NCI-H2171 treated with DMSO at 0.1 percent for 48 hours (cell line): ENCODE measurements at regions not wholly inside any gene's neighbourhood (a gene's known extent, or its start where the extent isn't known, plus 50 kb on each side); places are given as distances from the start of the nearest gene placed in this dataset.
"Not testable (repeated sequence)": the region's sequence is repeated elsewhere in the genome, so short reads cannot be mapped to it uniquely, and the experiment has no call there.

Experiments
- DNase-seq: peaks from one replicate; lab custom pipeline; 2025; lab: John Stamatoyannopoulos, UW

GRCh38 chr11:19625438-19625837 lies 87.2 kb upstream of the NAV2 start:
- DNase-seq, result no peak

GRCh38 chr11:19617696-19618523 lies 94.7 kb upstream of the NAV2 start:
- no peak for DNase-seq

DNA sequence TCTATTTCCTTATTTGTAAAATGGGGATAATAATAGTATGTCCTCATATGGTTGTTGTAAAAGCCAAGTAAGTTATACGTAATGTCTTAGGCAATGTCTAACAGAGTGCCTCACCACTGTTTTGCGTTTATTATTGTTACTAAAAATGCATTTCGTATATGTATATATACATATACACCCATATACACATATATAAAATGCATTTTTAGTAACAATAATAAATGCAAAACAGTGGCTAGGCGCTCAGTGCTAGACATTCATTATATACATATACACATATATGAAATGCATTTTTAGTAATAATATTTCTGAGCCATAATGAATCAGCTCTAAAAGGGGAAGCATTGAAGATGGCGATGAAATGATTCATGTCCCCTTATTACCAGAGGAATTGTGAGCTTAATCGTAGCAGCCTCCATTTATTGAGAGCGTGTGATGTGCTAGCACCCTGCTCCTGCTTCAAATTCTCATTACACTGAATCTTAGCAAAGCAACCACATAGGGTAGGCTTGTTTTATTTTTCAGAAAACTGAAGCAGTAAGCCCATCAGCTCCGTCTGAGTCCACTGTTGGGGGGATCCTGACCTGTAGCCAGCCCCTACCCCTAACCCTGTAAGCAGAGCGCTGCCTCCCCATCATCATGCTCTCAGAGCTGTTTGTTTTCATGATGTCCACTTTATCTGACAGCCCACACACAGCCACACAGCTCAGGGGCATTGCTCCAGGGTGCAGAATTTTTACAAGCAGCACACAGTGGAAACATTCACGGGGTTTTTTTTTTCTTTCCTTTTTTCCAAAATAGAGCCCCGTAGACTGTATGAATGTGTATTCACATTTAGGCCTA lies 97.1 kb upstream of the NAV2 start:
- no peak for DNase-seq

DNA sequence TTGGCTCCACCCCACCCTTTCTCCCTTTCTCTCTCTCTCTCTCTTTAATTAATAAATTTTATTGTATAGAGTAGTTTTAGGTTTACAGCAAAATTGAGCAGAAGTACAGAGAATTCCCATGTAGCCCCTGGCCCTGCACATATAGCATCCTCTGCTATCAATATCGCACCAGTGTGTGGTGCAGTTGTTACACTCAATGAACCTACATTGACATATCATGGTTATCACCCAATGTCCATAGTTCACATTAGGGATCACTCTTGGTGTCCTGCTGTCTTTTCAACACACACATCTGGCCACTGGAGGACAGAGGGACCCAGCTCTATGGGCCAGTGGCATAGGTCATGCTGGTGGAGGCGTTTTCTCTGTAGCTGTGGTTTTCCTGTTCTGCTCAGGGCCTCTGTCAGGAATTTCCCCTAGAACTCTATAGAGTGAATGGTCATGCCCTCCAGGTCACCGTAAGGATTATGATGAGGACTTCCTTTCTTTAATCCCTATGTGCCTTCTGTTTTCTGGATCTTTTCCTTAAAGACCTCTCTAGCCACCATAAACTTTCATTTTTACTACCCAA lies 98.2 kb upstream of the NAV2 start:
- DNase-seq, result no peak

DNA sequence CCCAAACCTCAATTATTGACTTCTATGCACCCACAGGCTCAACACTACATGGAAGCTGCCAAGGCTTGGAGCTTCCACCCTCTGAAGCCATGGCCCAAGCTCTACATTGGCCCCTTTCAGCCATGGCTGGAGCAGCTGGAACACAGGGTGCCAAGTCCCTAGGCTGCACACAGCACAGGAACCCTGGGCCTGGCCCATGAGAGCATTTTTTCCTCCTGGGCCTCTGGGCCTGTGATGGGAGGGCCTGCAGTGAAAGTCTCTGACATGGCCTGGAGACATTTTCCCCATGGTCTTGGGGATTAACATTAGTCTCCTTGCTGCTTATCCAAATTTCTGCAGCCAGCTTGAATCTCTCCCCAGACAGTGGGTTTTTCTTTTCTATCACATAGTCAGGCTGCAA lies 100.6 kb upstream of the NAV2 start:
- not testable (repeated sequence) for DNase-seq

DNA sequence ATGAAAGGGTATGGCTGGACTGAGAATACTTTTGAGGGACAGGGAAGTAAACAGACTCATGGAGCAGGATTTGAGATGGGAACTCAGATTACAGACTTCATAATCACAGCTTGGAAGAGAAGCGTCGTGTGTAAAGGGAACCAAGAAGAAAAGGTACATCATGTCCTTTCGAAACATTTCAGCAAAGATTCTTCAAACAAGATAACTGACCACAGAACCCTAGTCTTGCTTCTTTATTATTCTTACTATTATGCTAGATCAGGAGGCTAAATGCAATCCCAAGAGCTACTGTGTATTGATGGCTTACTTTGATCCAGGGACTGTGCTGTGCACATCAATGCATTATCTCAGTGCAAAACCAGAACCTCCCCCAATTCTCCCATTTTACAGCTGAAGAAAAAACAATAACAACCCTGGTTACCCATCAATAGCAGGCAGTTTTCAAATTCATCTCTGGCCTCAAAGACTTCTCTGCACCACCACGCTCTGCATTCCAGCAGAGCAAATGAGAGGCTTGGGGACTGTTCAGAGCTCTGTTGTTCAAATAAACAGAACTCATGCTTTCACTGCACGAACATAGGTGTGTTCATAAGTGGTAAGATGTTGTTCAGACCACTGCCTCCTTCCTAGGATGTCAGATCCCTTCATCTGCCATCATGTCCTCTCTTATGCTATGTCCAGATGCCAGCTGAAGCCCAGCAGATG lies 104.8 kb upstream of the NAV2 start:
- DNase-seq, result no peak

DNA sequence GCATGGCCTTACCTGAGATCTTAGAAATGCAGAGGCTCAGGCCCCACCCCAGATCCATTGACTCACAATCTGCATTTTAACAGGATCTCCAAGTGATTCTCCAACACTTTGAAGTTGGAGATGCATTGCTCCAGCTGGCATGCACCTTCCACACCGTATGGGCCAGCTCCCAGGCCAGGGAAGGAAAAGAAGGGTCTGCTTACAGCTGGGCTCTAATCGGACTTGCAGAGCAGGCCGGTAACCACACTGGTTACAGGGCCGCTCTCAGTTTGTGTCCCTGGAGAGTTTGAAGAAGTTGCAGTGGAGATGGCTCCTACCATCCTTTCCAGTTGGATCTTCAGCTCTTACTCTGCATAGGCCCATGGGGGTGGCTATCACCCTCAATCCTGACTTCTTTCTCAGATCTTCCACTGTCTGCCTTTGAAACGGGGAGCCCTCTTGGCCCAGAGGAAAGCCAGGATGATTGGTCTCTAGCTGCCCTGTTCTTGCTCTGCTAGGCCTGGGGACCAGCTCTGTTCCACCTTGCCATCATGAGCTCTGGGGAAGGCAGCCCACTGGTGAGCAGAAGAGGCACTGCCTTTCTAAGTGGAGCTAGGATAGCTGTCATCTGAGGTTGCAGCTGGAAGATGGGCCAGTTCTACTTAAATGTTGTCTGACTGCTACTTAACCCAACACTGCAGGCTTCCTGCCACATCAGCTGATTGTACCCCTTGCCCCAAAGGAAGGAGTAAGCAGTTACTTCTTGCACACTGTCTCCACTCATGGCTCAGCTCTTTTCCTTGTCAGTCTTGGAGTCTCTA lies 105.6 kb upstream of the NAV2 start:
- DNase-seq, result no peak

- DNase-seq, result peak; percentile 49
Observed at GRCh38 chr11:19605520-19606371, 106.9 kb upstream of the NAV2 start.

GRCh38 chr11:19604679-19605375 lies 107.8 kb upstream of the NAV2 start:
- DNase-seq, result no peak

- no peak for DNase-seq
Observed at GRCh38 chr11:19603771-19604170, 108.9 kb upstream of the NAV2 start.

DNA sequence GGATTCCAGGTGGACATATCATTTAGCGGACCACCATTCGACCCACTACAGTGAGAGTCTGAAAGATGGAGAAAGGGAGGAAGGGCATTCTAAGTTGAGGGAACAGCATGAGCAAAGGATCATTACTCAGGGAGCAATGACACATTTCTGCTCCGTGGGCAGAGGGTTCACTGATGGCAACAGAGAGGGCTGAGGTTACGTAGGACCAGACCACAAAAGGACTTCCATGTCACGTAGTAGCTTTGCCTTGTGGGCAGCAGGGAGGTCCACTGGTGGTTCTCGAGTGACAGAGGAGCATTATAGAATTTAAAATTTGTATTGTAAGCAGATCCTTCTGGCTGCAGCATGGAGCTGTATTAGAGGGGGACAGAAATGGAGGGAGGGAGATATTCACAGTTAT lies 109.7 kb upstream of the NAV2 start:
- DNase-seq, result no peak

GRCh38 chr11:19602406-19602805 lies 110.2 kb upstream of the NAV2 start:
- DNase-seq, result no peak

DNA sequence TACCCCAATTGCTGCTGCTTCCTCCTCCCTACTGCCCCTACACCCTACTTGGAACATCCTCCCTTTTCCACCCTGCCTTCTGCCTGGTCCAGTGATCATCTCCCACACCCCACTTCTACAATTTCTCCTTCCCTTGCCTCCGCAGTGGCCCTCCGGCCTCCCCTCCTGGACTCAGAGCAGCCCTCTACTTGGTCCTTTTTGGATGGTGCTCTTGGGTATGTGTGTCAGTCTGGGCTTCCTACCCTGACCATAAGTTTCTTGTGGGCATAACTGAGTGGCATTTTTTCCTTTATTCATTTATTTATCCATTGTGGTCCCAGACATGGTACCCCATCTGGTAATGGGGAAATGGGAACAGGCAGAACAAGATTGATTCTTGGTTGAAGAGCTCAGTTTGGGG lies 111.4 kb upstream of the NAV2 start:
- no peak for DNase-seq

GRCh38 chr11:19599681-19600080 lies 113.0 kb upstream of the NAV2 start:
- no peak for DNase-seq

DNA sequence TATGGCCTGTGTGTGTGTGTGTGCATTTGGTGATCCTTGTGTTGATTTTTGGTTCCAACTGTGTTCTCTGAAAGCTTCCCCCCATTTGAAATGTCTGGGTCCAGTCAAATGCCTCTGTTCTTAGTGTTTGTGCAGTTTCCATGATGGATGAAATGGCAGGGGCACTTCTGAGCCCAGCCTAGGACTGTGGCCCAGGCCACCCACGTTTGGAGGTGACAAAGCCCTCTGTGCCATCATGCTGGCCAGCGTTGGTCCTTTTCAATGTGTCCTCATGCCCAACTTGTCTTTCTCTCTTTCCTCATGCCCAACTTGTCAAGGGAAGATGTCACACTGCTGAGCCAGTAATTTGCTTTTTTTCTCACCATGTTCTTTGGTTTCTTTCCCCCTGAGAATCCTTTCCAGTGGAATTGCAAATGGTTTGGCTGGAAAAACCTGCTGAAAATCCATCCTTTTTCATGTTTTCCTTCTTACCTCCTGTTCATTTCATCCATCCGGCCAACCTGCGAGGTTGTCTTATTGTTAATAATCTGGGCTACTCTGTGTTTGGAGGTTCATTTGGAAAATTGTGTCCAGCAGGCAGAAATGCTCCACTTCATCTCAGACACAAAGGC lies 113.7 kb upstream of the NAV2 start:
- no peak for DNase-seq

DNA sequence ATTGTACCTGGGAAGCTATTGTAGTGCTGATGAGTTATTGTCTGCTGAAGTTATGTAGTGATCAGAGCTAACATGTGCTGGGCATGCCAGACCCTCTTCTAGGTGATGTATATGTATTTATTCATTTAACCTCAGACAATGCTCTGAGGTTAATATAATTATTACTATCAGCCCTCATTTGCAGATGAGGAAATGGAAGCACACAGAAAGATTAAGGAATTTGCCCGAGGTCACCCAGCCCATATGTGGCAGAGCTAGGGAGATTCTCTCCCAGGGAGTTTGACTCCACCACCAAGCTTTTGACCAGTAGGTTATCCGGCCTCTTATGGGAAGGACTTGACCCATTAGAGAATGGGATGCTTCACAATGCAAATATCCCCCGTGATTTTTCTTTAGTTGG lies 114.2 kb upstream of the NAV2 start:
- DNase-seq, result no peak

DNA sequence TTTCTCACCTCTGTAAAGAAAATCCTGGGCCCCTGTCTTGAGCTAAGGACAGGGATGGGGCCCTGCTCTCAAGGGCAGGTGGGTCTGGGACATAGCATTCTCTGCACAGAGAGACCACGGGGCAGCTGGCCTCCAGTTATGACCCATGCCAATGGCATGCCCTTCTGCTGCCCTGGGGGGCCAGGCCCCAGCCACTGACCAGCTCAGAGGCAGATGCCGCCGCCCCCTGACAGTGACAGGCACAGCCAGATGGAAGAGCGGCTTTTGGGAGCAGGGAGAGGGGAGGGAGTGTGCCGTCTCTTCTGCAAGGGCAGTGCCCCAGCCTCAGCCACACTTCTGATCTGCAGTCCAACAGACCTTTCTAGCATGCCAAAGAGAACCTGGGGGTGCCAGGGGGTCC lies 114.8 kb upstream of the NAV2 start:
- DNase-seq, result no peak

DNA sequence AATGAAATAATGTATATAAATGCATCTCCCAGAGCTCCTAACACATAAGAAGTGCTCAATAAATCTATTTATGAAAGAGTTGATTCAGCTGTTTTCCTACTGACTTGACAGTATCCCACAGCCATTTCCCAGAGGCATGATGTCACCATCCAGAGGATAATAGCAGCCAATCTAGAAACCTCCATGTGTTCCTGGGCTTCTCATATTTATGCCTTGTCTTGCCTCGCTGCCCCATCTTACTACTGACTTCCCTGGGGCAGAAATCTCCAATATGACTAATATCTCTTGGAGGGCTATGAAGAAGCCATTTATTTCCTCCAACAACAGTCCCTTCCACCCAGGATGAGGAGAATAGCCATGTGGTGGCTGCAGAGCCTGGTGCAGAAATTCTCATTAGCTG lies 115.4 kb upstream of the NAV2 start:
- DNase-seq, result no peak
